HEK293T (cell line): ENCODE measurements at regions not wholly inside any gene's neighbourhood (a gene's known extent, or its start where the extent isn't known, plus 50 kb on each side); places are given as distances from the start of the nearest gene placed in this dataset.

Source experiments
- ARNT ChIP-seq: fragments of 450-650 bp; IDR thresholded peaks from 2 replicates; pipeline ENCODE4 v1.6.1; 2017; ENCODE audit warnings: mild to moderate bottlenecking
- CTBP1 ChIP-seq: fragments of 450-650 bp; IDR thresholded peaks from 2 replicates; pipeline ENCODE4 v1.6.1; 2016; ENCODE audit warnings: borderline replicate concordance
- ELF4 ChIP-seq: fragments of 450-650 bp; IDR thresholded peaks from 2 replicates; pipeline ENCODE4 v1.6.1; 2017; ENCODE audit warnings: antibody characterized with exemption
- FOXA1 ChIP-seq: fragments of 450-650 bp; IDR thresholded peaks from 2 replicates; pipeline ENCODE4 v1.6.1; 2016; ENCODE audit warnings: mild to moderate bottlenecking
- FOXK2 ChIP-seq: fragments of 450-650 bp; IDR thresholded peaks from 2 replicates; pipeline ENCODE4 v1.6.1; 2016; ENCODE audit warnings: mild to moderate bottlenecking
- FOXM1 ChIP-seq: fragments of 450-650 bp; IDR thresholded peaks from 2 replicates; pipeline ENCODE4 v1.6.1; 2017; ENCODE audit warnings: mild to moderate bottlenecking, borderline replicate concordance
- SP1 ChIP-seq: fragments of 450-650 bp; IDR thresholded peaks from 2 replicates; pipeline ENCODE4 v1.6.1; 2017
- TF ChIP-seq, protein P1 (sequence below): fragments of 450-650 bp; IDR thresholded peaks from 2 replicates; pipeline ENCODE4 v1.6.1; 2016

DNA sequence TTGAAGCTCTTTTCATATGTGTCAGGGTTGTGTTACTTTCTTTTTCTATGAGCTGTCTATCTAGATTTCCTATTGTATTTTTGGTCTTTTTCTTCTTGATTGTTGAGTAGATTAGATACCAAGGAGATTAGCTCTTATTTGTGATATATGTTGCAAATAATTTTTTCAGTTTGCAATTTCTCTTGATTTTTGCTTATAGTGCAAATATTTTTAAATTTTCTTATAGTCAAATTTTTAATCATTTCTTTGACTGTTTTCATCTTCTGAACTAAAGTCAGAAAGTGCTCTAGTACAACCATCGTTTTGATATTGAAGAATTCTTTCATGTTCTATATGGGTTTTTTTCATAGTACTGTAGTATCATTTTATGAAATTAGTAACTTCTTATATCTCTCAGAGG, 193.7 kb downstream of the OSTF1 start:
- TF ChIP-seq FOXK2 (no peak), ELF4 (no peak), CTBP1 (no peak), SP1 (no peak), FOXA1 (no peak), FOXM1 (no peak), ARNT (no peak)
- TF ChIP-seq, protein P1, sequence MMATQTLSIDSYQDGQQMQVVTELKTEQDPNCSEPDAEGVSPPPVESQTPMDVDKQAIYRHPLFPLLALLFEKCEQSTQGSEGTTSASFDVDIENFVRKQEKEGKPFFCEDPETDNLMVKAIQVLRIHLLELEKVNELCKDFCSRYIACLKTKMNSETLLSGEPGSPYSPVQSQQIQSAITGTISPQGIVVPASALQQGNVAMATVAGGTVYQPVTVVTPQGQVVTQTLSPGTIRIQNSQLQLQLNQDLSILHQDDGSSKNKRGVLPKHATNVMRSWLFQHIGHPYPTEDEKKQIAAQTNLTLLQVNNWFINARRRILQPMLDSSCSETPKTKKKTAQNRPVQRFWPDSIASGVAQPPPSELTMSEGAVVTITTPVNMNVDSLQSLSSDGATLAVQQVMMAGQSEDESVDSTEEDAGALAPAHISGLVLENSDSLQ = no peak
